Transverse colon (tissue), 4 donors: ENCODE measurements at regions not wholly inside any gene's neighbourhood (a gene's known extent, or its start where the extent isn't known, plus 50 kb on each side); places are given as distances from the start of the nearest gene placed in this dataset.

Source experiments
- DNase-seq: peaks from one replicate; pipeline ENCODE4 v3.0.0-alpha.2; 2019
- H3K27ac ChIP-seq, 4 donors: fragments of 200-600 bp; sonication (generic); 2 replicates each; pipeline ENCODE4 v1.5.1; 2016 to 2018; ENCODE audit warnings: inconsistent platforms in 4 of 4
- H3K27me3 ChIP-seq: fragments of 200-600 bp; sonication (generic); 2 replicates; pipeline ENCODE4 v1.5.1; 2017; ENCODE audit warnings: inconsistent platforms
- H3K36me3 ChIP-seq, 4 donors: fragments of 200-600 bp; sonication (generic); 2 replicates each; pipeline ENCODE4 v1.5.1; 2017 to 2019; ENCODE audit warnings: inconsistent platforms in 4 of 4
- H3K4me1 ChIP-seq, 4 donors: fragments of 200-600 bp; sonication (generic); 2 replicates each; pipeline ENCODE4 v1.5.1; 2017 to 2020; ENCODE audit warnings: inconsistent platforms in 4 of 4
- H3K4me3 ChIP-seq, 4 donors: fragments of 200-600 bp; sonication (generic); 1 replicate in 1 of 4; 2 replicates in 3 of 4; pipeline versions ENCODE4 v1.5.1 to v1.6.1; 2017 to 2019; ENCODE audit warnings: inconsistent platforms in 4 of 4
- H3K9me3 ChIP-seq, 2 donors: fragments of 200-600 bp; sonication (generic); 2 replicates each; pipeline ENCODE4 v1.5.1; 2017 to 2019; ENCODE audit warnings: inconsistent platforms in 2 of 2
- EP300 ChIP-seq: sonication (generic); formaldehyde crosslinking; IDR thresholded peaks from one replicate; pipeline ENCODE4 v1.6.1; 2017; ENCODE audit warnings: antibody characterized with exemption, low read depth
- POLR2A ChIP-seq: fragments of 450-650 bp; IDR thresholded peaks from one replicate; pipeline ENCODE4 v1.6.1; 2016; ENCODE audit warnings: antibody characterized with exemption, mild to moderate bottlenecking, moderate library complexity
- POLR2AphosphoS5 ChIP-seq, 3 donors: sonication (generic); formaldehyde crosslinking; IDR thresholded peaks; one replicate each; pipeline ENCODE4 v1.6.1; 2016; ENCODE audit warnings: antibody characterized with exemption in 3 of 3
- WGBS, 2 donors: methylation state at CpG; one replicate each; pipeline ENCODE4 v1.1.5; 2018; ENCODE audit warnings: low coverage in 1 of 2; 5-methylcytosine and 5-hydroxymethylcytosine counted together
- in situ Hi-C, 4 donors: fragments of 200-750 bp; cut with MboI; loops; one replicate each; pipeline versions ENCODE4 v1.15.0 to v1.15.1; 2017; ENCODE audit warnings: low sequenced_read_pairs in 3 of 4, low pct_ligation_motif_present in 1 of 4, low pct_unique_long_range_greater_than_20kb in 1 of 4
- intact Hi-C: fragments of 100-400 bp; cut with DNase I; formaldehyde crosslinking; loops from one replicate; pipeline ENCODE4 v1.15.1; 2023; ENCODE audit warnings: low total_unique reads
- TF ChIP-seq, protein P1 (sequence below), 5 experiments: fragments of 200-600 bp in 3 of 5; fragments of 450-650 bp in 2 of 5; sonication (generic) in 3 of 5; IDR thresholded peaks; 1 replicate in 2 of 5; 2 replicates in 3 of 5; pipeline ENCODE4 v1.5.1; 2016 to 2017; ENCODE audit warnings: antibody characterized with exemption in 5 of 5, inconsistent platforms in 3 of 5, mild to moderate bottlenecking in 2 of 5, moderate library complexity in 1 of 5

DNA sequence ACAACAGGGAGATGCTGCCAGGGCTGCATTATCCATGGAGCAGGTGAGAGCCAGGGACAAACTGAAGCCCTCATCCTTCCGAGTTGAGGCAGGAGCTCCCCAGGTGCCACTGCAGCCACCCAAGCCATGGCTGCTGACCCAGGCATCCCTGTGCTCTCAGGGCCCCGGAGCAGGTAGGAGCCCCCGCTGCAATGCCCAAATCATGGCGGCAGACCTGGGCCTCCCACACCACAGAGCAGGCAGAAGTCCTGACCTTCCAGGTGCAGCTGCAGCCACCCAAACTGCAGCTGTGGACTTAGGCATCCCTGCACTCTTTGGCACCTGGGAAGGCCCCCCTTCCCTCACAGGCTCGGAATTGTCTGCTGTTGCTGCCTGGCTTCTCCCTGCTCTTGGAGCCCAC is 443.6 kb downstream of the ARAP2 start:
- Histone ChIP-seq H3K9me3 (peaks cover 0 to 14% of the 10 kb centered on the region in 2 donors), H3K27me3 (no peaks in the 10 kb centered on the region), H3K36me3 (no peaks in the 10 kb centered on the region), H3K4me3 (no peak overlapping the region), H3K27ac (no peak overlapping the region), H3K4me1 (no peaks in the 10 kb centered on the region)
- in situ Hi-C loops (no loop called here), intact Hi-C loops (no loop called here)
- TF ChIP-seq, protein P1, sequence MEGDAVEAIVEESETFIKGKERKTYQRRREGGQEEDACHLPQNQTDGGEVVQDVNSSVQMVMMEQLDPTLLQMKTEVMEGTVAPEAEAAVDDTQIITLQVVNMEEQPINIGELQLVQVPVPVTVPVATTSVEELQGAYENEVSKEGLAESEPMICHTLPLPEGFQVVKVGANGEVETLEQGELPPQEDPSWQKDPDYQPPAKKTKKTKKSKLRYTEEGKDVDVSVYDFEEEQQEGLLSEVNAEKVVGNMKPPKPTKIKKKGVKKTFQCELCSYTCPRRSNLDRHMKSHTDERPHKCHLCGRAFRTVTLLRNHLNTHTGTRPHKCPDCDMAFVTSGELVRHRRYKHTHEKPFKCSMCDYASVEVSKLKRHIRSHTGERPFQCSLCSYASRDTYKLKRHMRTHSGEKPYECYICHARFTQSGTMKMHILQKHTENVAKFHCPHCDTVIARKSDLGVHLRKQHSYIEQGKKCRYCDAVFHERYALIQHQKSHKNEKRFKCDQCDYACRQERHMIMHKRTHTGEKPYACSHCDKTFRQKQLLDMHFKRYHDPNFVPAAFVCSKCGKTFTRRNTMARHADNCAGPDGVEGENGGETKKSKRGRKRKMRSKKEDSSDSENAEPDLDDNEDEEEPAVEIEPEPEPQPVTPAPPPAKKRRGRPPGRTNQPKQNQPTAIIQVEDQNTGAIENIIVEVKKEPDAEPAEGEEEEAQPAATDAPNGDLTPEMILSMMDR (IDR thresholded peaks at IDR 0.05): no peak
- no peak for DNase-seq
- 87% methylated on average over 5 of the region's 5 CpGs; no CpG with 5 or more reads in 1 of the 2 donors for WGBS, 2 donors

DNA sequence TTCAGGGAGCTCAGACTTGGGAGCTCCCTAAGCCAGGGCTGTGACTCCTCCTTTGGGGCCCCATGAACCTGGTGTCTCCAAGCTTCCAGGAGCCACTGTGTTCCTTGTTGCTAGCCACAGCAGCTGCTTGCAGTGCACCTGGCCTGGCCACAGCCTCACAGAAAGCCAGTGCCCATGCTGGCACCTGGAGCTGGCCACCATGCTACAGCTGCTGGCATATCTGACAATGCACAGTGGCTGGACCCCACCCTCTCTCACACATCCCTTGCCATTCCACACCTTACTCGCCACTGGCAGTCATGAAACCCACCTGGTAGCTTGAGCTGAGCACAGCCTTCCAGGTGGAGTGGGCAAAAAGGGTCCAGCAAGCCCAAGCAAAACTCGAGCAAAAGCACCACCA is 441.7 kb downstream of the ARAP2 start:
- no peak for DNase-seq
- H3K9me3 ChIP-seq: no peaks in the 10 kb centered on the region
- H3K4me3 ChIP-seq: no peak overlapping the region
- no peaks in the 10 kb centered on the region for H3K4me1 ChIP-seq
- intact Hi-C loops (no loop called here), in situ Hi-C loops (no loop called here)
- H3K27me3 ChIP-seq: no peaks in the 10 kb centered on the region
- H3K27ac ChIP-seq: no peak overlapping the region
- TF ChIP-seq EP300: no peak
- TF ChIP-seq POLR2AphosphoS5 (IDR thresholded peaks at IDR 0.05): no peak
- TF ChIP-seq, protein P1 (IDR thresholded peaks at IDR 0.05): no peak
- no peak for TF ChIP-seq POLR2A
- no peaks in the 10 kb centered on the region for H3K36me3 ChIP-seq
- 75 to 80% methylated on average over 1 to 2 of the region's 2 CpGs for WGBS, 2 donors

DNA sequence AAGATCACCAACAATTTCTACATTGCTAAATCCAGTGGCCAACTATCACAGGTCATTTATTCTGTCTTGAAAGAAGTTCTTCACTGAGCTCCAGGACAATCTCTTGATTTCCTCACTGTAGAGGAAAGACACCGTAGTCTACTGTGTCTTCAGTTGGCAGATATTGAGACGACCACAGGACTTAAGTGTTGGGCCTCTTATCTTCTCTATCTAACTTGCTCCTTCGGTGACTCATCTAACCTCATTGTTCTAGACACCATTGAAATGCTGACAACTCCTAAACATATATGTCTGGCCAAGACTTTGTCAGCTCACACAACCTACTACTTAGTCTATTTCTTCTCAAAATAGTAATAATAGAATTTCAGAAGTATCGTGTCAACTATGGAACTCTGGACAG is 425.8 kb downstream of the ARAP2 start:
- Histone ChIP-seq H3K36me3 (no peaks in the 10 kb centered on the region), H3K27me3 (no peaks in the 10 kb centered on the region), H3K27ac (no peak overlapping the region), H3K4me1 (no peaks in the 10 kb centered on the region), H3K4me3 (no peak overlapping the region), H3K9me3 (no peaks in the 10 kb centered on the region)
- WGBS, 2 donors: 80 to 90% methylated on average over 4 of the region's 4 CpGs
- intact Hi-C loops: no loop called here
- in situ Hi-C loops: no loop called here
- DNase-seq: no peak
- TF ChIP-seq, protein P1 (IDR thresholded peaks at IDR 0.05): no peak
- no peak for TF ChIP-seq POLR2A
- no peak for TF ChIP-seq EP300
- TF ChIP-seq POLR2AphosphoS5 (IDR thresholded peaks at IDR 0.05): no peak

DNA sequence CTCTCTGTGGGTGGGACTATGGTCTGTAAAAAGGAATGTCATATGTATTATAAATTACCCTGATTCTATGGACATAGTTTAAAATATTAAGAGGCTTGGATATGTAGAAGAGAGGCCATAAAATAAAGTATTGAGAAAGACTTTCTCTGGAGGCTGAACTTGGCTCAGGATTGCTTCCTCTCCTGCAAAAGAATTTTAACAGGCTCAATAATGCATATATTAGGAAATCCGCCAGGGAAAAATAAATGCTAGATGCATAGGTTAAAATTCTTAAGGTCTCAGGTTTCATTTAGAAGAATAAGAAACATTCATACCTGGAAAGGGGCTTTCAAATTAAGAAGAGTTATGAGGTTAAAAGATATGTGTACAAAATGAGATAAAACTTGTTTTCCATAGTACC is 424.3 kb downstream of the ARAP2 start:
- in situ Hi-C loops (no loop called here), intact Hi-C loops (no loop called here)
- Histone ChIP-seq H3K36me3 (no peaks in the 10 kb centered on the region), H3K27me3 (no peaks in the 10 kb centered on the region), H3K4me1 (no peaks in the 10 kb centered on the region), H3K4me3 (no peak overlapping the region), H3K27ac (no peak overlapping the region), H3K9me3 (no peaks in the 10 kb centered on the region)
- TF ChIP-seq POLR2A (no peak), POLR2AphosphoS5 (IDR thresholded peaks at IDR 0.05) (no peak), EP300 (no peak)
- TF ChIP-seq, protein P1 (IDR thresholded peaks at IDR 0.05): no peak
- 79 to 83% methylated on average over 1 of the region's 1 CpG for WGBS, 2 donors
- DNase-seq: no peak
